ENCODE measurements at regions not wholly inside any gene's neighbourhood (a gene's known extent, or its start where the extent isn't known, plus 50 kb on each side); places are given as distances from the start of the nearest gene placed in this dataset.

DNA sequence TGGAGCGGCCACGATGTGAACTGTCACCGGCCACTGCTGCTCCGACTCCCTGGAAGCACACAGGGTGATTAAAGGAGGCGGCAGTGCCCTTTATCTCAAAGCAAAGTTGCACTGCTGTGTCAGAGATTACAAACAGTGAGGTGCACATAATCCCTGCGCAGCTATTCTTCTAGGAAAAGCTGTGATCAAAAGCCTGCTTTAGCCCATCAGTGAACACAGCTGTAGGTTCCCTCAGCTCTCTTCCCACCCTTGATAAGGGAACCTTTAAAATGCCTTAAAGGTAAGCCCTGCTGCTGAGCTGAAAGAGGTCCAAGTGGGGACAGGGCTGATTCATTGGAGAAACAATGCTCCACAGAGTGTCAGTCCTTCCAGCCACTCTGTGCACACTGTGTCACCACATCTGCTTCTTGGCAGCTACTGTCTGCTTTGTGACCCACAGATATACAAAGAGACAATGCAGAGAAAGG is 127.6 kb downstream of the EIF4E start:
- TF ChIP-seq, protein P1, sequence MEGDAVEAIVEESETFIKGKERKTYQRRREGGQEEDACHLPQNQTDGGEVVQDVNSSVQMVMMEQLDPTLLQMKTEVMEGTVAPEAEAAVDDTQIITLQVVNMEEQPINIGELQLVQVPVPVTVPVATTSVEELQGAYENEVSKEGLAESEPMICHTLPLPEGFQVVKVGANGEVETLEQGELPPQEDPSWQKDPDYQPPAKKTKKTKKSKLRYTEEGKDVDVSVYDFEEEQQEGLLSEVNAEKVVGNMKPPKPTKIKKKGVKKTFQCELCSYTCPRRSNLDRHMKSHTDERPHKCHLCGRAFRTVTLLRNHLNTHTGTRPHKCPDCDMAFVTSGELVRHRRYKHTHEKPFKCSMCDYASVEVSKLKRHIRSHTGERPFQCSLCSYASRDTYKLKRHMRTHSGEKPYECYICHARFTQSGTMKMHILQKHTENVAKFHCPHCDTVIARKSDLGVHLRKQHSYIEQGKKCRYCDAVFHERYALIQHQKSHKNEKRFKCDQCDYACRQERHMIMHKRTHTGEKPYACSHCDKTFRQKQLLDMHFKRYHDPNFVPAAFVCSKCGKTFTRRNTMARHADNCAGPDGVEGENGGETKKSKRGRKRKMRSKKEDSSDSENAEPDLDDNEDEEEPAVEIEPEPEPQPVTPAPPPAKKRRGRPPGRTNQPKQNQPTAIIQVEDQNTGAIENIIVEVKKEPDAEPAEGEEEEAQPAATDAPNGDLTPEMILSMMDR (conservative IDR thresholded peaks at IDR 0.05): no peak
- no peak for TF ChIP-seq ZFX (IDR thresholded peaks at IDR 0.05)
